Fibroblast of skin of right quadriceps (primary cell): ENCODE measurements at regions not wholly inside any gene's neighbourhood (a gene's known extent, or its start where the extent isn't known, plus 50 kb on each side); places are given as distances from the start of the nearest gene placed in this dataset.
"Not testable (repeated sequence)": the region's sequence is repeated elsewhere in the genome, so short reads cannot be mapped to it uniquely, and the experiment has no call there.

Source experiments
- DNase-seq: peaks from one replicate; pipeline ENCODE4 v3.0.0-alpha.2; 2013

DNA sequence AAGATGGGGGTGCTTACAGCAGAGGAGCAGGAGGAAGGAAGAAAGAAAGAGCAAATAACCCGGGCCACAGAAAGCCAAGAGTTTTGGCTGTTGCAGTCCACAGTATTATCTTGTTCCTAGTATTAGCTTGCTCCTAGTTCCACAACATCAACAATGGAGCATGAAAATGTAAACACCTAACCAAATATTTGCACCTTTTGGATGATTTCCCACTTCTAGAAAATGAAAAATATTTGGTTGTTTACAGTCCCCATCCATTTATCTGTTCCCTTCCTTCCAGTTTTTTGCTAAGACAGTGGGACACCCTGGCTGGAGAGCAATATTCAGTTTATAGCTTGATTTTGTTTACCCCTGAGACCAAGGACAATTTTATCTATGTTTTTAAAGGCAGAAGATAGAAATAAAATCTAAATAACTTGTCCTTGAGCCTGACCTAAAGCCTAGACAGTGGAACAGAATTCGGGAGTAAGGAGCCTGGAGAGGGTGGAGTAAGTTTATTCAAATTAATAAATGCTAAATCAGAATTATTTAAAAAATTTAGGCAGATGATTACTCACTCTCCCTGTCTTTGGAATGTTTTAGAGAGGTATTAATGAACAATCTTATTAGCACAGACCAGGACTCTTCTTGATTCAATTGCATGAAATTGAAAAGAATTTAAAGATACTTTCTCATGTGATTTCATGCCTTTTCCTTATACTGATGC, 51.6 kb downstream of the RESF1 start:
- no peak for DNase-seq

DNA sequence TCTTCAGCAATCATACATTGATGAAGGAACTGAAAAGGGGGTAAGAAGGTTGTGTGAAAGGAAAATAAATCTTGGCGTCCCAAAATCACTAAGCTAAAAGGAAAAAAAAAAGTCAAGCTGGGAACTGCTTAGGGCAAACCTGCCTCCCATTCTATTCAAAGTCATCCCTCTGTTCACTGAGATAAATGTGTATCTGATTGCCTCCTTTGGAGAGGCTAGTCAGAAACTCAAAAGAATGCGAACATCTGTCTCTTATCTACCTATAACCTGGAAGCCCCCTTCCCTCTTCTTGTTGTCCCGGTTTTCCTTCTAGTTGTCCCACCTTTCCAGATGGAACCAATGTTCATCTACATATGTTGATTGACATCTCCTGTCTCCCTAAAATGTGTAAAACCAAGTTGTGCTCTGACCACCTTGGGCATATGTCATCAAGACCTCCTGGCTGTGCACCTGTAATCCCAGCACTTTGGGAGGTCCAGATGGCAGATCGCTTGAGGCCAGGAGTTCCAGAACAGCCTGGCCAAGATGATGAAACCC, 53.1 kb downstream of the RESF1 start:
- no peak for DNase-seq

GRCh38 chr12:32015036-32015435, 55.8 kb downstream of the RESF1 start:
- DNase-seq, result no peak

DNA sequence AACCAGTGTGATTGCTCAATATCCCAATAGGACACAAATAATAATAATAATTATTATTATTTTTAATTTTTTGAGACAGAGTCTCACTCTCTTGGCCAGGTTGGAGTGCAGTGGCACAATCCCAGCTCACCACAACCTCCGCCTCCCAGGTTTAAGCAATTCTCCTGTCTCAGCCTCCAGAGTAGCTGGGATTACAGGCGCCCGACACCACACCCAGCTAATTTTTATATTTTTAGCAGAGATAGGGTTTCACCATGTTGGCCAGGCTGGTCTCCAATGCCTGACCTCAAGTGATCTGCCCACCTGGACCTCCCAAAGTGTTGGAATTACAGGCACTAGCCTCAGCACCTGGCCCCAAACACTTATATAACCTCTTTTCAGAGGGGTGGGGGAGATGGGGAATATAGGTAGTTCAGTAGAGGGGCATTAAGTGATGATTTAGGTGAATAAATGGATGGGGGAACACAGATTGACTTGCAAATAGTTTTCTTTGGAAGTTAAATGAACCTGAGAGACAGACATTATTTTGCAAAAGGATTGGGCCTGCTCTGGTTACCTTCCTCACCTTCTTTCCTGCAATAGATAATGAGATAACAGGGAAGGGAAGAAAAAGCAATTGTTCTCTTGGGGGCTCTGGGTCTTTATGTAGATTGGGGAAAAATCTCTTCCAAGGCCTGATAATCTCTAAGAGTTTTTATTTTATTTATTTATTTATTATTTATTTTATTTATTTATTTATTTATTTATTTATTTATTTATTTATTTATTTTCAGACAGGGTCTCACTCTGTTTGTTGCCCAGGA, 57.7 kb downstream of the RESF1 start:
- no peak for DNase-seq

DNA sequence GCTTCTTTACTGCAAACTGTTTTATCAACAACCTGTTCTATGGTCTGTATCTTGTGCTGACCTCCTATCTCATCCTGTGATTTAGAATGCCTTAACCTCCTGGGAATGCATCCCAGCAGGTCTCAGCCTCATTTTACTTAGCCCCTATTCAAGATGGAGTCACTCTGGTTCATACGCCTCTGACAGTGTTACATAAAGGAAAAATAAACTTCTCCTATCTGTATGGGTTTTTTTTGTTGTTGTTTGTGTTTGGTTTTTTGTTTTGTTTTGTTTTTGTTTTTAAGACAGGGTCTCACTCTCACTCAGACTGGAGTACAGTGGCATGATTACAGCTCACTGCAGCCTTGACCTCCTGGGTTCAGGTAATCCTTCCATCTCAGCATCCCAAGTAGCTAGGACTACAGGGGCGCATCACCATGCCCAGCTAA, 62.1 kb downstream of the RESF1 start:
- no peak for DNase-seq

DNA sequence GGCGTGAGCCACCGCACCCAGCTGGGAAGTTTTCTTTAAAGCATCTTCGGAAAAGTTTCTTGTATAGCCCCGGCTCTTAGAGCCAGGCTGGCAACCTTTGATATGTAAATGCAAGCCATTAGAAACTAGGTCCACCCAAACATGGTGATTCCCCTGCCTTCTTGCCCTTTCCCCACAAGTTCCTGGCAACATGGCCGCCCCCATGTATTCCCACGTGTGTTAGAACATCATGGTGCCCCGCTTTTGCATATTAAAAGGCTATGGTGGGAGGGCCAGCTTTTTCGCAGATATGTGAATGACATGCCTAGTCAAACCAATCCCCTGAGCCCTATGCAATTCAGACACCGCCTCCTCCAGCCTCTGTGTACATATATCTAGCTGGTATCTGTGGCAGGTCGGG, 63.2 kb downstream of the RESF1 start:
- not testable (repeated sequence) for DNase-seq

DNA sequence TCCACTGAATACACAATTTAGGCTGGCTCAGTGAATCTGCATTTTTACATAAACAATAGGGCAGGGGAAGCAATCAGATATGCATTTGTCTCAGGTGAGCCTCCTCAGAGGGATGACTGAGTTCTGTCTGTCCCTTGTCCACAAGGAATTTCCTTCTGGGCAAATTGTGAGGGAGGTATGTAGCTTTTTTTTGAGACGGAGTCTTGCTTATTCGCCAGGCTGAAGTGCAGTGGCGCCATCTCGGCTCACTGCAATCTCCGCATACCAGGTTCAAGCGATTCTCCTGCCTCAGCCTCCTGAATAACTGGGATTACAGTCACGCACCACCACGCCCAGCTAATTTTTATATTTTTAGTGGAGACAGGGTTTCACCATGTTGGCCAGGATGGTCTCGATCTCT, 64.6 kb downstream of the RESF1 start:
- DNase-seq, result not testable (repeated sequence)

GRCh38 chr12:32024884-32025592, 65.8 kb downstream of the RESF1 start:
- DNase-seq, result no peak

DNA sequence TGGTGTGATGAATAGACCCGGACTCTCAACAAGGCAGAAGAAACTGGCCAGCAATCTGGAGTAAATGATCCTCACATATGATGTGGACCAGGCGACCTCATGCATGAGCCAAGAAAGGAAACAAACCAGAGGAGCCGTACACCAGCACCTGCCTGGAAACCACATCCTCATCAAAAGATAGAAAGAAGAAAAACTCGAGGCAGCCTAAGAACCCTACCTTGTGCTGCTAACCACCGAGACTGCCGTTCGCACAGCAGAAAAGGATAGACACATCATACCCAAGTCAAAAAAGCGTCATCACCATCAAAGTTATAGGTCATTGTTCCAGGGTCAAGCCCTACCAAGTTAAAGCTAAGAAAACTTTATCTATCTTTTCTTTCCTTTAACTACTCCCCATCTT, 66.7 kb downstream of the RESF1 start:
- DNase-seq, result no peak

- DNase-seq, result no peak
Measured at GRCh38 chr12:32027684-32028365, 68.6 kb downstream of the RESF1 start.

- no peak for DNase-seq
Measured at GRCh38 chr12:32030151-32030550, 70.9 kb downstream of the RESF1 start.

GRCh38 chr12:32030676-32031075, 71.5 kb downstream of the RESF1 start:
- no peak for DNase-seq

GRCh38 chr12:32031109-32031508, 71.9 kb downstream of the RESF1 start:
- DNase-seq, result no peak

DNA sequence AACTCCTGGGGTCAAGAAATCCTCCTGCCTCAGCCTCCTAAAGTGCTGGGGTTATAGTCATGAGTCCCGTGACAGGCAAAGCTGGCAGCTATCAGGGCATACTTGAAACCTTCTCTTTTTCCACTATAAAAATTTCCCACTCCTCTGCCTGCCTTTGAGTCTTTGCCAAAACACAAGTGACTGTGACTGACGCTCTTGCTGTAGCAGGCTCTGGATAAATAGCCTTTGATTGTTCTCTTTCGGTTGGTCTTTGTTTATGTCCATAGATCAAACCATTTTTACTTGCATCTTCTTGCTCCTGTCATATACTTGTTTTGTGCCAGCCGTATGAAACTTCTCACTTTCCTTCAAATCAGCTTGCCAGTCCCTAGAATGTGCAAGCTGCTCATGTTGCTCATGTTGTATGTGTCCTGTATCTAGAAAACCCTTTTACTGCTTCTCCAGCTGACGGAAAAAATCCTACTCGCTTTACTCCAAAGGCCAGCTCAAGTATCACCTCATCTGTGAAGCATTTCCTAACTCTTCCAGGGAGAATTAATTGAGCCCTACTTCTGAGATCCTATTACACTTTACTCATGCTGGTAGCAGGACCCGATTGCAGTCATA, 73.1 kb downstream of the RESF1 start:
- peak; percentile 2 for DNase-seq

DNA sequence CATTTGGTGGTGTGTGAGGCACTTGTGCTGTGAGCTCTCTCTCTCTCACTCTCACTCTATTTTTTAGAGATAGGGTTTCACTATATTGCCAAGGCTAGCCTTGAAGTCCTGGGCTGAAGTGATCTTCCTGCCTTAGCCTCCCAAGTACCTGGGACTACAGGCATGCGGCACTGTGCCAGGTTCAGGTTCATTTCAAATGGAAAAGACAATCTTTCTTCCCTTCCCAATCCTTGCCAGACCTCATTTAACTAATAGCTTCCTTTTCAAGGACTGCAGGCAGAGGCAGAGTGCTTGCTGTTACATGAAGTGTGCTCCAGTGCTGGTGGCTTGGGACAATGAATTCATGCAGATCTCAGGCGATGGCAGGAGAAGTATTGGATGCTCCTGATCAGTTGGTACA, 73.2 kb upstream of the BICD1 start:
- no peak for DNase-seq

DNA sequence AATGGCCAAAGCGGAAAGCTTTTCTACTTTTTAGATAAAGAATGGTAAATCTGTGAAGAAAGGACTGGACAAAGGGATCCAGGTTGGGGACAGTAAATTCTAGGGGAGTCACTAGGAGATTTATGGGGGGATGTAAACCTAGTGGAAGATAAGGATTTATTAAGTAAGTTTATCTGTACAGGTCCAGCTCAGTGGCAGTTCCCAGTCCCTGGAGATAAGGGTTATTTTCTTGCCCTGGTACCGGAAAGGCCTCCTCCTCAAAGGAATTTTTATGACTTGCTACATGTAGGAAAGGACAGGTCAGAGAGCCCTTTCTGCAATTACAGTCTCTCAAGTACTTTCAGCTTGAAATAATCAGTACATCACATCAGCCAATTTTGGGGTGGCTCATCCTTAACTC, 72.6 kb upstream of the BICD1 start:
- DNase-seq, result no peak

- no peak for DNase-seq
Measured at GRCh38 chr12:32036477-32037263, 70.0 kb upstream of the BICD1 start.

GRCh38 chr12:32039347-32039746, 67.3 kb upstream of the BICD1 start:
- DNase-seq, result no peak

GRCh38 chr12:32039917-32040575, 66.6 kb upstream of the BICD1 start:
- no peak for DNase-seq

DNA sequence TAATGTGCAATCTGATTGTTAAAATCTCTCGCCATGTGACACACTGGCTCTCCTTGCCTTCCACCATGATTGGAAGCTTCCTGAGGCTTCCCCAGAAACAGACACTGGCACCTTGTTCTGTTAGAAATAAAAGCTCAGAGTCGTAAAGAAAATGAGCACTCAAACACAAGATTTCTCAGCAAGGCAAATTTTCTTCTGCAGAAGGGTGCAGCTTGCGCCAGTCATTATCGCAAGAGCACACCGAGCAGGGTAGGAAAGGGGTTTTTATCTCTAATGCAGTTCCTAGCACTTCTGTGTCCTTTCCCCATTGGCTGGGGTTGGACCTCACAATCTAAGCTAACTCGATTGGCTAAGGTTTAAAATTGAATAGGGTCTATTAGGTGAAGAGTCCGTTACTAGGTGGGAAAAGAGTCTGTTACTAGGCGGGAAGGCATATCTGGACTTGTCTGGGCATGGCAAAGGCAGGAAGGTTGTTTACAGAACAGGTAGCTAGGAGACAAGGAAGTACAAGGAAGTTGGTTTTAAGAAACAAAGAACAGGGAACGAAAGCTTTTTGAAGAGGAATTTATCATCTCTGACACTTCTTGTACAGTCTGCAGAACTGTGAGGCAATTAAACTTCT, 62.6 kb upstream of the BICD1 start:
- no peak for DNase-seq
